GM18507 (cell line): ENCODE measurements at regions not wholly inside any gene's neighbourhood (a gene's known extent, or its start where the extent isn't known, plus 50 kb on each side); places are given as distances from the start of the nearest gene placed in this dataset.

ENCODE experiments used
- DNase-seq: peaks from one replicate; pipeline ENCODE4 v3.0.0; 2011; ENCODE audit warnings: low read depth; ENCODE audit not compliant: insufficient read length; ENCODE audit errors: extremely low spot score
- FAIRE-seq: peaks from 2 replicates; lab custom pipeline; 2011; peaks lifted over from hg19 to GRCh38; lab: Jason Lieb, UNC

GRCh38 chr17:72205822-72206221 lies 85.0 kb downstream of the SOX9 start:
- no peak for FAIRE-seq

GRCh38 chr17:72206376-72206775 lies 85.6 kb downstream of the SOX9 start:
- DNase-seq (no peak), FAIRE-seq (no peak)

More at GRCh38 chr17:72205822-72206221, 85.0 kb downstream of the SOX9 start:
- DNase-seq: no peak

GRCh38 chr17:72208832-72209231 lies 88.0 kb downstream of the SOX9 start:
- FAIRE-seq (no peak), DNase-seq (no peak)

GRCh38 chr17:72212041-72212440 lies 91.2 kb downstream of the SOX9 start:
- FAIRE-seq (no peak), DNase-seq (no peak)

- no peak for DNase-seq
- no peak for FAIRE-seq
These were observed 94.7 kb downstream of the SOX9 start for GRCh38 chr17:72215490-72215889.

GRCh38 chr17:72215928-72216327 lies 95.1 kb downstream of the SOX9 start:
- no peak for DNase-seq
- no peak for FAIRE-seq

GRCh38 chr17:72219137-72219823 lies 98.5 kb downstream of the SOX9 start:
- FAIRE-seq: no peak
- DNase-seq: no peak

GRCh38 chr17:72219824-72220493 lies 99.1 kb downstream of the SOX9 start:
- FAIRE-seq: no peak

GRCh38 chr17:72222661-72223380 lies 102.0 kb downstream of the SOX9 start:
- FAIRE-seq (no peak), DNase-seq (no peak)

More at GRCh38 chr17:72219824-72220493, 99.1 kb downstream of the SOX9 start:
- DNase-seq: no peak

GRCh38 chr17:72223866-72224291 lies 103.1 kb downstream of the SOX9 start:
- FAIRE-seq (no peak), DNase-seq (no peak)

GRCh38 chr17:72226322-72226721 lies 105.5 kb downstream of the SOX9 start:
- no peak for FAIRE-seq

GRCh38 chr17:72233986-72234385 lies 113.2 kb downstream of the SOX9 start:
- FAIRE-seq (no peak), DNase-seq (no peak)

More at GRCh38 chr17:72226322-72226721, 105.5 kb downstream of the SOX9 start:
- DNase-seq: no peak

GRCh38 chr17:72234985-72235384 lies 114.2 kb downstream of the SOX9 start:
- DNase-seq: no peak
- FAIRE-seq: no peak

- no peak for DNase-seq
- FAIRE-seq: no peak
These were observed 116.3 kb downstream of the SOX9 start for GRCh38 chr17:72236980-72237633.

GRCh38 chr17:72238157-72238673 lies 117.4 kb downstream of the SOX9 start:
- DNase-seq: no peak
- FAIRE-seq: no peak

GRCh38 chr17:72239548-72239947 lies 118.7 kb downstream of the SOX9 start:
- FAIRE-seq: no peak

GRCh38 chr17:72240333-72240732 lies 119.5 kb downstream of the SOX9 start:
- FAIRE-seq (no peak), DNase-seq (no peak)

More at GRCh38 chr17:72239548-72239947, 118.7 kb downstream of the SOX9 start:
- no peak for DNase-seq

- no peak for FAIRE-seq
- DNase-seq: no peak
These were observed 123.7 kb downstream of the SOX9 start for GRCh38 chr17:72244494-72244893.

GRCh38 chr17:72244956-72245355 lies 124.1 kb downstream of the SOX9 start:
- FAIRE-seq (no peak), DNase-seq (no peak)

GRCh38 chr17:72249441-72249840 lies 128.6 kb downstream of the SOX9 start:
- no peak for FAIRE-seq
- DNase-seq: no peak
